Neural cell (in vitro differentiated cells): ENCODE measurements at regions not wholly inside any gene's neighbourhood (a gene's known extent, or its start where the extent isn't known, plus 50 kb on each side); places are given as distances from the start of the nearest gene placed in this dataset.

ENCODE experiments used
- H2AFZ ChIP-seq: fragments of 200-600, 300-800 bp; sonication (generic), shearing (Covaris generic); 2 replicates; pipeline ENCODE4 v1.6.0; 2014; ENCODE audit warnings: low read depth, mild to moderate bottlenecking, antibody characterized with exemption, low read length, moderate library complexity
- H3F3A ChIP-seq: fragments of 200-600 bp; shearing (Covaris generic); 2 replicates; pipeline ENCODE4 v1.6.1; 2016; ENCODE audit warnings: mild to moderate bottlenecking, moderate library complexity, mixed read lengths, antibody characterized with exemption, low read length; ENCODE audit not compliant: insufficient read depth, poor library complexity, severe bottlenecking
- H3K27ac ChIP-seq: fragments of 200-600, 300-800 bp; sonication (generic), shearing (Covaris generic); 2 replicates; pipeline ENCODE4 v1.5.1; 2014; ENCODE audit warnings: mild to moderate bottlenecking, low read length, moderate library complexity
- H3K27me3 ChIP-seq: fragments of 300-800, 200-600 bp; sonication (generic), shearing (Covaris generic); 2 replicates; pipeline ENCODE4 v1.6.0; 2014; ENCODE audit warnings: mild to moderate bottlenecking, low read depth, low read length, moderate library complexity; ENCODE audit not compliant: insufficient read depth
- H3K36me3 ChIP-seq: fragments of 300-800, 200-600 bp; sonication (generic), shearing (Covaris generic); 2 replicates; pipeline ENCODE4 v1.5.1; 2014; ENCODE audit warnings: mild to moderate bottlenecking, antibody characterized with exemption, low read length, moderate library complexity; ENCODE audit not compliant: insufficient read depth
- H3K4me2 ChIP-seq: fragments of 300-800, 200-600 bp; sonication (generic), shearing (Covaris generic); 2 replicates; pipeline ENCODE4 v1.6.0; 2014; ENCODE audit warnings: mild to moderate bottlenecking, low read length
- H3K4me3 ChIP-seq: fragments of 300-800, 200-600 bp; sonication (generic), shearing (Covaris generic); 2 replicates; pipeline ENCODE4 v1.5.1; 2014; ENCODE audit warnings: mild to moderate bottlenecking, low read length, moderate library complexity
- H3K79me2 ChIP-seq: fragments of 200-600 bp; shearing (Covaris generic); replicated peaks from 2 replicates; pipeline ENCODE4 v1.6.0; 2014; ENCODE audit warnings: mild to moderate bottlenecking, low read length, moderate library complexity; ENCODE audit not compliant: insufficient read depth
- H3K9ac ChIP-seq: fragments of 300-800, 200-600 bp; sonication (generic), shearing (Covaris generic); 2 replicates; pipeline ENCODE4 v1.6.1; 2016; ENCODE audit warnings: mild to moderate bottlenecking, low read length, mixed read lengths
- H3K9me2 ChIP-seq: fragments of 200-600 bp; shearing (Covaris generic); 2 replicates; pipeline ENCODE4 v1.6.1; 2016; ENCODE audit warnings: mild to moderate bottlenecking, low read length, mixed read lengths; ENCODE audit not compliant: insufficient read depth
- H3K9me3 ChIP-seq: fragments of 200-600, 300-800 bp; sonication (generic), shearing (Covaris generic); 2 replicates; pipeline ENCODE4 v1.6.1; 2016; ENCODE audit warnings: mild to moderate bottlenecking, mixed run types, low read length, moderate library complexity, mixed read lengths
- H4K20me1 ChIP-seq: fragments of 200-600 bp; shearing (Covaris generic); 2 replicates; pipeline ENCODE4 v1.6.1; 2016; ENCODE audit warnings: mild to moderate bottlenecking, mixed run types; ENCODE audit not compliant: insufficient read depth
- CTCF ChIP-seq: fragments of 450-650 bp; IDR thresholded peaks from 2 replicates; pipeline ENCODE4 v1.5.1; 2014; ENCODE audit warnings: antibody characterized with exemption, mild to moderate bottlenecking, moderate library complexity; ENCODE audit not compliant: poor library complexity, severe bottlenecking
- EP300 ChIP-seq: fragments of 450-650 bp; conservative IDR thresholded peaks from 2 replicates; pipeline ENCODE4 v1.6.1; 2014; ENCODE audit warnings: antibody characterized with exemption, mild to moderate bottlenecking, moderate library complexity; ENCODE audit not compliant: poor library complexity, severe bottlenecking
- EZH2 ChIP-seq: fragments of 200-600, 300-800 bp; shearing (Covaris generic), sonication (generic); IDR thresholded peaks from 2 replicates; pipeline ENCODE4 v1.6.1; 2014; ENCODE audit warnings: antibody characterized with exemption, low read length, borderline replicate concordance, mild to moderate bottlenecking; ENCODE audit not compliant: insufficient read depth, poor library complexity, severe bottlenecking
- MXI1 ChIP-seq: fragments of 450-650 bp; conservative IDR thresholded peaks from 2 replicates; pipeline ENCODE4 v1.6.1; 2014; ENCODE audit warnings: antibody characterized with exemption, mild to moderate bottlenecking; ENCODE audit not compliant: poor library complexity, severe bottlenecking
- POLR2AphosphoS5 ChIP-seq: IDR thresholded peaks from 2 replicates; pipeline ENCODE4 v1.6.1; 2012
- RAD21 ChIP-seq: fragments of 450-650 bp; conservative IDR thresholded peaks from 2 replicates; pipeline ENCODE4 v1.6.1; 2014; ENCODE audit warnings: antibody characterized with exemption, mild to moderate bottlenecking, moderate library complexity
- REST ChIP-seq: IDR thresholded peaks from 2 replicates; pipeline ENCODE4 v1.6.1; 2012; ENCODE audit warnings: borderline replicate concordance
- SMC3 ChIP-seq: fragments of 450-650 bp; conservative IDR thresholded peaks from 2 replicates; pipeline ENCODE4 v1.6.1; 2014; ENCODE audit warnings: antibody characterized with exemption, mild to moderate bottlenecking, moderate library complexity; ENCODE audit not compliant: poor library complexity
- TAF1 ChIP-seq: IDR thresholded peaks from 2 replicates; pipeline ENCODE4 v1.6.1; 2012; ENCODE audit warnings: low read depth

- H2AFZ ChIP-seq: no peak overlapping the region
Observed at GRCh38 chr1:9481048-9481447, 58.2 kb upstream of the SLC25A33 start.

GRCh38 chr1:9482403-9482802 lies 56.9 kb upstream of the SLC25A33 start:
- Histone ChIP-seq H2AFZ (no peak overlapping the region), H3K79me2 (no peaks in the 10 kb centered on the region), H3F3A (no peaks in the 10 kb centered on the region), H3K27ac (no peak overlapping the region), H4K20me1 (no peaks in the 10 kb centered on the region), H3K36me3 (no peaks in the 10 kb centered on the region), H3K4me3 (no peak overlapping the region), H3K9me3 (no peaks in the 10 kb centered on the region), H3K27me3 (no peaks in the 10 kb centered on the region), H3K9ac (no peak overlapping the region), H3K4me2 (no peak overlapping the region), H3K9me2 (no peaks in the 10 kb centered on the region)
- TF ChIP-seq RAD21 (no peak), CTCF (no peak), EP300 (no peak), EZH2 (no peak), MXI1 (no peak), TAF1 (no peak), POLR2AphosphoS5 (no peak), SMC3 (no peak)

More at GRCh38 chr1:9481048-9481447, 58.2 kb upstream of the SLC25A33 start:
- Histone ChIP-seq H3K9me2 (no peaks in the 10 kb centered on the region), H3K79me2 (no peaks in the 10 kb centered on the region), H3K4me3 (no peak overlapping the region), H3K27me3 (no peaks in the 10 kb centered on the region), H3F3A (no peaks in the 10 kb centered on the region), H3K4me2 (no peak overlapping the region), H3K27ac (no peak overlapping the region), H3K9ac (no peak overlapping the region), H3K9me3 (no peaks in the 10 kb centered on the region), H3K36me3 (no peaks in the 10 kb centered on the region), H4K20me1 (no peaks in the 10 kb centered on the region)
- TF ChIP-seq SMC3 (no peak), MXI1 (no peak), TAF1 (no peak), EZH2 (no peak), CTCF (no peak), POLR2AphosphoS5 (no peak), RAD21 (no peak), REST (no peak), EP300 (no peak)
